Colonic mucosa (tissue), 4 donors: ENCODE measurements at regions not wholly inside any gene's neighbourhood (a gene's known extent, or its start where the extent isn't known, plus 50 kb on each side); places are given as distances from the start of the nearest gene placed in this dataset.

ENCODE experiments used
- DNase-seq: peaks from one replicate; pipeline ENCODE4 v3.0.0-alpha.2; 2020
- H3K27ac ChIP-seq: fragments of 200-600 bp; one replicate; pipeline ENCODE4 v1.8.0; 2021
- H3K27me3 ChIP-seq: fragments of 200-600 bp; one replicate; pipeline ENCODE4 v1.8.0; 2021
- H3K36me3 ChIP-seq: fragments of 200-600 bp; one replicate; pipeline ENCODE4 v1.8.0; 2021
- H3K4me1 ChIP-seq: fragments of 200-600 bp; one replicate; pipeline ENCODE4 v1.8.0; 2021; ENCODE audit warnings: mild to moderate bottlenecking
- H3K4me3 ChIP-seq: fragments of 200-600 bp; one replicate; pipeline ENCODE4 v1.8.0; 2021
- H3K9ac ChIP-seq, 2 donors: one replicate each; pipeline ENCODE4 v1.7.0; 2013; ENCODE audit warnings: control low read depth in 2 of 2, low read depth in 2 of 2, low read length in 2 of 2
- H3K9me3 ChIP-seq: fragments of 200-600 bp; one replicate; pipeline ENCODE4 v1.8.0; 2021
- CTCF ChIP-seq: fragments of 200-600 bp; IDR thresholded peaks from one replicate; pipeline ENCODE4 v1.8.0; 2022; ENCODE audit warnings: antibody characterized with exemption, mild to moderate bottlenecking
- intact Hi-C: fragments of 100-400 bp; cut with DNase I; formaldehyde crosslinking; loops from one replicate; pipeline ENCODE4 v1.14.1; 2022
- donor health status: healthy.
- donor health status: DM: no; HTN: no; CAD: no.
- donor health status: DM: no; HTN: no; CAD: no.

GRCh38 chr7:80334908-80335307 lies 177.0 kb downstream of the GNAT3 start:
- TF ChIP-seq CTCF, result no peak
- Histone ChIP-seq H3K9ac (no peak overlapping the region), H3K36me3 (no peaks in the 10 kb centered on the region), H3K9me3 (no peaks in the 10 kb centered on the region), H3K27ac (peak overlapping the region; percentile 53), H3K4me1 (peaks cover 8% of the 10 kb centered on the region), H3K27me3 (no peaks in the 10 kb centered on the region), H3K4me3 (no peak overlapping the region)
- intact Hi-C loops, result no loop called here
- DNase-seq, result no peak

DNA sequence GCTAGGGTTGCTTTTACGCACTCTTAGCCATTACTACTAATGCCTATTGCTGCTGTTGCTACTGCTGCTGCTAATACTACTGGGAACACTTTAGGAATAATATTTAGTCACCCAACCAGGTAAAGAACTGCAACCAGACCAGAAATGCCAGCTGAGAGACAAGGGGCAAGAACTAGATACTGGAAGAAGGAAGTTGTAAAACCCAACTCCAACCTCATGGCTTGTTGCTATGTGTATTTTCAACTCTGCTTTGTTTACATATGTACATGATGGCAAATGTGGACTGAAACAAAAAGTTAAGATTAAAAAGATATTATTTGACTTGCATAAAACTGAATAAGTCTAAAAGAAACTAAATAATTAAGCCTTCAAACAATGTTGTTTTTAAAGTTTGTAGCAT lies 177.7 kb downstream of the GNAT3 start:
- Histone ChIP-seq H3K9me3 (no peaks in the 10 kb centered on the region), H3K9ac (no peak overlapping the region), H3K4me3 (no peak overlapping the region), H3K27me3 (no peaks in the 10 kb centered on the region), H3K27ac (no peak overlapping the region), H3K36me3 (no peaks in the 10 kb centered on the region), H3K4me1 (peaks cover 8% of the 10 kb centered on the region)
- TF ChIP-seq CTCF, result no peak
- intact Hi-C loops, result no loop called here
- peak; percentile 21 for DNase-seq

DNA sequence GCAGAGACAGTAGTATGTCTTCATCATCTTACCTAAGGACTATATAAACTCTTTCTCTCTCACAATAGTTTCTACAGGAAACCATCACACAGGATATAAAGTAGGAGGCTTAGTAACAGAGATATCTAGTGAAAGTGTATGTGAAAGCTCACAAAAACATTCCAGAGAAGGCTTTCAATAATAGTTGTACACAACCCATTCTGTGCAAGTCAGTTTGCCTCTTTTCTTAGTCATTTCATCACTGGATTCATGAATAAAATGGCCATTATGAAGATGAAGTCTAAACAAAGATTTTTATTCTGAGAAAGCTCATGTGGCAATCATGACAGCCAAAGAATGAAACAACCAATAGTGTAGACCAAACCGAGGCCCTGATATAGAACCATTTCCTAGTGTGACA lies 178.8 kb downstream of the GNAT3 start:
- Histone ChIP-seq H3K27me3 (no peaks in the 10 kb centered on the region), H3K9me3 (no peaks in the 10 kb centered on the region), H3K4me3 (no peak overlapping the region), H3K9ac (no peak overlapping the region), H3K36me3 (no peaks in the 10 kb centered on the region), H3K27ac (no peak overlapping the region), H3K4me1 (peaks cover 8% of the 10 kb centered on the region)
- DNase-seq, result no peak
- intact Hi-C loops, result no loop called here
- TF ChIP-seq CTCF, result no peak

DNA sequence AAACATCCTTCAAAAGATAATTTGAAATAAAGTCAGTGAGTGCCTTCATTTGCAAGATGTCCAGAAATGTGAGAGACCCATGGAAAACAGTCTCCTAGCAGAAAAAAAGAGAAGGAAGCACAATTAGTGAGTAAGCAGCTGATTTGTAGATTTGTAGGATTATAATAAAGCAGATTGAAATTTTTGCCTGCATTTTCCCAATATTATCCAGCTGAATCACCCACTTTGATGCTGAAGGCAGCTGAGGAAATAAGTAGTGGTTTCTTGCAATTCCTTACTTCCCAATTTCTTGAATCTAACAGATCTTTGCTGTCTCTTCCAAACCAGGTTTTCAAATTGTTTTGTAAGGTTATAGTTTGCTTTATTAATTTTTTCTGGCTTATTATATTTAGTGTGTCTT lies 181.4 kb downstream of the GNAT3 start:
- intact Hi-C loops, result no loop called here
- no peak for DNase-seq

GRCh38 chr7:80324032-80324431 lies 187.8 kb downstream of the GNAT3 start:
- intact Hi-C loops, result no loop called here
- Histone ChIP-seq H3K27me3 (no peaks in the 10 kb centered on the region), H3K4me1 (no peaks in the 10 kb centered on the region), H3K36me3 (no peaks in the 10 kb centered on the region), H3K9ac (no peak overlapping the region), H3K27ac (no peak overlapping the region), H3K4me3 (no peak overlapping the region), H3K9me3 (no peaks in the 10 kb centered on the region)
- TF ChIP-seq CTCF, result no peak
- DNase-seq, result no peak

More for the DNA sequence above, 181.4 kb downstream of the GNAT3 start:
- no peak overlapping the region for H3K9ac ChIP-seq
- peaks cover 8% of the 10 kb centered on the region for H3K4me1 ChIP-seq
- no peak overlapping the region for H3K4me3 ChIP-seq
- no peaks in the 10 kb centered on the region for H3K9me3 ChIP-seq
- no peak overlapping the region for H3K27ac ChIP-seq
- H3K36me3 ChIP-seq, result no peaks in the 10 kb centered on the region
- no peaks in the 10 kb centered on the region for H3K27me3 ChIP-seq
- no peak for TF ChIP-seq CTCF

- no peak for TF ChIP-seq CTCF
- intact Hi-C loops, result no loop called here
- H3K27ac ChIP-seq, result no peak overlapping the region
- H3K4me3 ChIP-seq, result no peak overlapping the region
- H3K9ac ChIP-seq, result no peak overlapping the region
- no peaks in the 10 kb centered on the region for H3K4me1 ChIP-seq
- no peaks in the 10 kb centered on the region for H3K27me3 ChIP-seq
- DNase-seq, result no peak
- no peaks in the 10 kb centered on the region for H3K36me3 ChIP-seq
- no peaks in the 10 kb centered on the region for H3K9me3 ChIP-seq
Measured at GRCh38 chr7:80319461-80319860, 184.8 kb downstream of the GNAI1 start.
